Epithelial cell of esophagus (primary cell): ENCODE measurements at regions not wholly inside any gene's neighbourhood (a gene's known extent, or its start where the extent isn't known, plus 50 kb on each side); places are given as distances from the start of the nearest gene placed in this dataset.

Experiments
- DNase-seq: peaks from one replicate; pipeline ENCODE4 v3.0.0; 2010; ENCODE audit warnings: low read depth
- H3K4me3 ChIP-seq: 2 replicates; pipeline ENCODE4 v1.5.1; 2011; ENCODE audit warnings: mild to moderate bottlenecking, low read length, control low read depth
- TF ChIP-seq, protein P1 (sequence below): IDR thresholded peaks from 2 replicates; pipeline ENCODE4 v1.5.1; 2011; ENCODE audit warnings: low read depth, mild to moderate bottlenecking, low read length, control low read depth, inconsistent platforms; ENCODE audit not compliant: insufficient read depth; ENCODE audit errors: missing control alignments

DNA sequence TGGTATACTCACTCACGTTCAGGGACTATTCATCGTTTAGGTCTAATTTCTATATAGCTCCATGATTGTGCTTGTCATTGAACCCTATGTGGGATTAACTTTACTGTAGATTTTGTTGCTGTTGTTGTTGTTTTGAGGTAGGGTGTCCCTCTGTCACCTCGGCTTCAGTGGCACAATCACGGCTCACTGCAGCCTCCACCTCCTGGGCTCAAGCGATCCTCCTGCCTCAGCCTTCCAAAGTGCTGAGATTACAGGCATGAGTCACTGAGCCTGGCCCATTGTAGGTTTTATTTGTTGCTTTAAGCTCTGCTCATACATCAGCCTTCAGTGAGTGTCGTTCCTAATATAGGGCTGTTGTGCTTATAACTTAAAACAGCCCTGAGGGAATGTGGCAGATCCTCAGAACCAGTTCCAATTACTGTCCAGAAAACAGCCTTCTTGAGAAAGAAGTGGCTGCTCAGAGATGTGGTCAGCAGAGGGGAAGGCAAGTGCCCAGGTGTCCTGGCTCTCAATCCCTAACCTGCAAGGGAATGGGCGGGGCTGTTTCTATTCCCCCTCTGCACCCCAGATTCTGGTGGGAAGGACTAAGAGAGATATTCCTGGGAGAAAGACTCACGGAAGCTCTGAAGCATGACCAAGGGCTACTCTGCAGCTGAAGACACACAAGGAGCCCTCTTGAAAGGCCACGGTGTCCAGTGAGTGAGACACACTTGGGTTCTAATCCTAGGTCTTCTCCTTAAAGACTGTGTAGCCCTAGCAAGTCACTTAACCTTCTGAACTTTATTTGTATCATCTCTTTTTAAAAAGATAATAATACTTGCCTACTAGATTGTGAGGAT lies 79.6 kb upstream of the LCLAT1 start:
- no peak overlapping the region for H3K4me3 ChIP-seq
- DNase-seq, result no peak
- TF ChIP-seq, protein P1, sequence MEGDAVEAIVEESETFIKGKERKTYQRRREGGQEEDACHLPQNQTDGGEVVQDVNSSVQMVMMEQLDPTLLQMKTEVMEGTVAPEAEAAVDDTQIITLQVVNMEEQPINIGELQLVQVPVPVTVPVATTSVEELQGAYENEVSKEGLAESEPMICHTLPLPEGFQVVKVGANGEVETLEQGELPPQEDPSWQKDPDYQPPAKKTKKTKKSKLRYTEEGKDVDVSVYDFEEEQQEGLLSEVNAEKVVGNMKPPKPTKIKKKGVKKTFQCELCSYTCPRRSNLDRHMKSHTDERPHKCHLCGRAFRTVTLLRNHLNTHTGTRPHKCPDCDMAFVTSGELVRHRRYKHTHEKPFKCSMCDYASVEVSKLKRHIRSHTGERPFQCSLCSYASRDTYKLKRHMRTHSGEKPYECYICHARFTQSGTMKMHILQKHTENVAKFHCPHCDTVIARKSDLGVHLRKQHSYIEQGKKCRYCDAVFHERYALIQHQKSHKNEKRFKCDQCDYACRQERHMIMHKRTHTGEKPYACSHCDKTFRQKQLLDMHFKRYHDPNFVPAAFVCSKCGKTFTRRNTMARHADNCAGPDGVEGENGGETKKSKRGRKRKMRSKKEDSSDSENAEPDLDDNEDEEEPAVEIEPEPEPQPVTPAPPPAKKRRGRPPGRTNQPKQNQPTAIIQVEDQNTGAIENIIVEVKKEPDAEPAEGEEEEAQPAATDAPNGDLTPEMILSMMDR, result no peak

DNA sequence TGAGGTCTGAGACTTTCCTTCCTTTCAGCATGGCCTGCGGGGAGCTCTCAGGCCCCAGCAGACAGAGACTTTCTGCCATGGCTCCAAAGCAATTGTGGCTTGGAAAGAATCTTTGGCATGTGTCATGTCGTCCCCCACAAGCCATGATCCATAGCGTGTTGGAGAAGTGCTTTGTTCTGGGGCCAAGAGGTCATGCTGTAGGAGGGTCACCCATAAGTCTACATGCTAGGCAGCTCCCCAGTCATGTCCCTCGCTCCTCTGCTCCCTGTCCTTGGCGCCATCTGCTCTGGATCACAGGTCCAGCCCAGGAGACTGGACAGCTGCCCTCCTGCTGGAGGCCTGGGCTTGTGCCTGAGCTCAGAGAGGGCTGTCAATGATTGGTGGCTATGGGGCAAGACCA lies 78.8 kb upstream of the LCLAT1 start:
- no peak for DNase-seq
- H3K4me3 ChIP-seq, result no peak overlapping the region
- TF ChIP-seq, protein P1, result no peak

GRCh38 chr2:30371028-30371689 lies 75.9 kb upstream of the LCLAT1 start:
- DNase-seq, result no peak
- no peak overlapping the region for H3K4me3 ChIP-seq
- TF ChIP-seq, protein P1, result no peak

- TF ChIP-seq, protein P1, result no peak
- peak; percentile 29 for DNase-seq
Observed at GRCh38 chr2:30371772-30372373, 75.2 kb upstream of the LCLAT1 start.

GRCh38 chr2:30372826-30373225 lies 74.2 kb upstream of the LCLAT1 start:
- TF ChIP-seq, protein P1, result no peak
- no peak for DNase-seq
- no peak overlapping the region for H3K4me3 ChIP-seq

More at GRCh38 chr2:30371772-30372373, 75.2 kb upstream of the LCLAT1 start:
- no peak overlapping the region for H3K4me3 ChIP-seq

DNA sequence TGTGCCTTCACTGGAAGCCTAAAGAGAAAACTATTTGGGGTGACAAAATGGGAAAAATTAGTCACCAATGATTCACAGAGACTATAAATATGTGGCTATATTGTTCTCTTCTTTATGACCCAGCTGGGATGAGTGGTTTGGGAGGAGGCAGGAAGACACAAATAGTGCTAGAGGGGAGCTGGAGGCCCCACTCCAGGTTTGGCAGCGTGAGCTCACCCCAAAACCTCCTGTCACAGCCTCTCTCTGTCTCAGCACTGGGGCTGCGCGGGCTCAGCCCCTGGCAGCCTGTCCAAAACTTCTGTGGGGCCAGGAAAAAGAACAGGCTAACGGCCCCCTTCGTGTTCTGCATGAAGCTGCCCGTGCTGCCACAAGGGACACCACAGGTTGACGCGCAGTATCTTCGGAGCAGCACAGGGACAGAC lies 73.2 kb upstream of the LCLAT1 start:
- no peak overlapping the region for H3K4me3 ChIP-seq
- TF ChIP-seq, protein P1, result no peak
- peak; percentile 60 for DNase-seq
